Panc1 (cell line): ENCODE measurements at regions not wholly inside any gene's neighbourhood (a gene's known extent, or its start where the extent isn't known, plus 50 kb on each side); places are given as distances from the start of the nearest gene placed in this dataset.

Source experiments
- CTCF ChIP-seq: fragments of 450-650 bp; IDR thresholded peaks from 2 replicates; pipeline ENCODE4 v1.5.1; 2017; ENCODE audit warnings: mild to moderate bottlenecking
- POLR2AphosphoS5 ChIP-seq: IDR thresholded peaks from 2 replicates; pipeline ENCODE4 v1.6.1; 2012; ENCODE audit warnings: mild to moderate bottlenecking, low read depth, low read length, moderate library complexity
- TCF7L2 ChIP-seq: IDR thresholded peaks from 2 replicates; pipeline ENCODE4 v1.6.1; 2011; ENCODE audit warnings: mild to moderate bottlenecking, low read depth, low read length, inconsistent platforms
- TF ChIP-seq, protein P1 (sequence below), 2 experiments: IDR thresholded peaks; 2 replicates each; pipeline ENCODE4 v1.6.1; 2011 to 2012; ENCODE audit warnings: low read depth in 2 of 2, control low read depth in 1 of 2, low read length in 1 of 2, mild to moderate bottlenecking in 1 of 2, moderate library complexity in 1 of 2; ENCODE audit not compliant: insufficient read depth in 1 of 2

- no peak for TF ChIP-seq CTCF
- TF ChIP-seq TCF7L2: no peak
- TF ChIP-seq POLR2AphosphoS5: no peak
- TF ChIP-seq, protein P1, sequence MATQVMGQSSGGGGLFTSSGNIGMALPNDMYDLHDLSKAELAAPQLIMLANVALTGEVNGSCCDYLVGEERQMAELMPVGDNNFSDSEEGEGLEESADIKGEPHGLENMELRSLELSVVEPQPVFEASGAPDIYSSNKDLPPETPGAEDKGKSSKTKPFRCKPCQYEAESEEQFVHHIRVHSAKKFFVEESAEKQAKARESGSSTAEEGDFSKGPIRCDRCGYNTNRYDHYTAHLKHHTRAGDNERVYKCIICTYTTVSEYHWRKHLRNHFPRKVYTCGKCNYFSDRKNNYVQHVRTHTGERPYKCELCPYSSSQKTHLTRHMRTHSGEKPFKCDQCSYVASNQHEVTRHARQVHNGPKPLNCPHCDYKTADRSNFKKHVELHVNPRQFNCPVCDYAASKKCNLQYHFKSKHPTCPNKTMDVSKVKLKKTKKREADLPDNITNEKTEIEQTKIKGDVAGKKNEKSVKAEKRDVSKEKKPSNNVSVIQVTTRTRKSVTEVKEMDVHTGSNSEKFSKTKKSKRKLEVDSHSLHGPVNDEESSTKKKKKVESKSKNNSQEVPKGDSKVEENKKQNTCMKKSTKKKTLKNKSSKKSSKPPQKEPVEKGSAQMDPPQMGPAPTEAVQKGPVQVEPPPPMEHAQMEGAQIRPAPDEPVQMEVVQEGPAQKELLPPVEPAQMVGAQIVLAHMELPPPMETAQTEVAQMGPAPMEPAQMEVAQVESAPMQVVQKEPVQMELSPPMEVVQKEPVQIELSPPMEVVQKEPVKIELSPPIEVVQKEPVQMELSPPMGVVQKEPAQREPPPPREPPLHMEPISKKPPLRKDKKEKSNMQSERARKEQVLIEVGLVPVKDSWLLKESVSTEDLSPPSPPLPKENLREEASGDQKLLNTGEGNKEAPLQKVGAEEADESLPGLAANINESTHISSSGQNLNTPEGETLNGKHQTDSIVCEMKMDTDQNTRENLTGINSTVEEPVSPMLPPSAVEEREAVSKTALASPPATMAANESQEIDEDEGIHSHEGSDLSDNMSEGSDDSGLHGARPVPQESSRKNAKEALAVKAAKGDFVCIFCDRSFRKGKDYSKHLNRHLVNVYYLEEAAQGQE (IDR thresholded peaks at IDR 0.05; ENCODE audit: insufficient read depth in 1 of 2, low read depth in 2 of 2, low read length in 1 of 2): no peak
These were observed 645.6 kb downstream of the GALR1 start for GRCh38 chr18:77895250-77895649.
